Sigmoid colon (tissue), 4 donors: ENCODE measurements at regions not wholly inside any gene's neighbourhood (a gene's known extent, or its start where the extent isn't known, plus 50 kb on each side); places are given as distances from the start of the nearest gene placed in this dataset.

Experiments
- EP300 ChIP-seq, 4 donors: sonication (generic); formaldehyde crosslinking; IDR thresholded peaks; one replicate each; pipeline ENCODE4 v1.6.1; 2017; ENCODE audit warnings: antibody characterized with exemption in 4 of 4
- POLR2A ChIP-seq, 2 donors: fragments of 450-650 bp; IDR thresholded peaks; one replicate each; pipeline ENCODE4 v1.6.1; 2016; ENCODE audit warnings: antibody characterized with exemption in 2 of 2, mild to moderate bottlenecking in 2 of 2, moderate library complexity in 2 of 2
- POLR2AphosphoS5 ChIP-seq, 4 donors: sonication (generic); formaldehyde crosslinking; IDR thresholded peaks; one replicate each; pipeline ENCODE4 v1.6.1; 2017; ENCODE audit warnings: antibody characterized with exemption in 4 of 4
- TF ChIP-seq, protein P1 (sequence below), 4 experiments: fragments of 450-650 bp in 3 of 4; fragments of 200-600 bp in 1 of 4; IDR thresholded peaks; one replicate each; pipeline ENCODE4 v1.5.1; 2016 to 2019; ENCODE audit warnings: antibody characterized with exemption in 4 of 4, mild to moderate bottlenecking in 3 of 4, moderate library complexity in 2 of 4

DNA sequence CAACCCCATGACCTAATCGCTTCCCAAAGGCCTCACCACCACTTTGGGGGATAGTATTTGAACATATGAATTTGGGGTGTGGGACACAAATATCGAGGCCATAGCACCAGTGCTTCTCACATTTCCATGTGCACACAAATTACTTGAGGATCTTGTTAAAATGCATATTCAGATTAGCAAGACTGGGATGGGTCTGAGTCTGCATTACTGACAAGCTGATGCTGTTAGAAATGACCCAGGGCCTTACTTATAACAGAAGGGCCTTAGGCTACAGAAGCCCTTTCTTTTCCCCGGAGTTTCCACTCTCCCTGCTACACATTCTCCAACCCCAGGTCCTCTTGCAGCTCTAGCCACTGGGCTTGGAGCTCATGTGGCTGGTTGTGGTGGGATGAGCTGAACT is 141.5 kb upstream of the LRFN2 start:
- TF ChIP-seq, protein P1, sequence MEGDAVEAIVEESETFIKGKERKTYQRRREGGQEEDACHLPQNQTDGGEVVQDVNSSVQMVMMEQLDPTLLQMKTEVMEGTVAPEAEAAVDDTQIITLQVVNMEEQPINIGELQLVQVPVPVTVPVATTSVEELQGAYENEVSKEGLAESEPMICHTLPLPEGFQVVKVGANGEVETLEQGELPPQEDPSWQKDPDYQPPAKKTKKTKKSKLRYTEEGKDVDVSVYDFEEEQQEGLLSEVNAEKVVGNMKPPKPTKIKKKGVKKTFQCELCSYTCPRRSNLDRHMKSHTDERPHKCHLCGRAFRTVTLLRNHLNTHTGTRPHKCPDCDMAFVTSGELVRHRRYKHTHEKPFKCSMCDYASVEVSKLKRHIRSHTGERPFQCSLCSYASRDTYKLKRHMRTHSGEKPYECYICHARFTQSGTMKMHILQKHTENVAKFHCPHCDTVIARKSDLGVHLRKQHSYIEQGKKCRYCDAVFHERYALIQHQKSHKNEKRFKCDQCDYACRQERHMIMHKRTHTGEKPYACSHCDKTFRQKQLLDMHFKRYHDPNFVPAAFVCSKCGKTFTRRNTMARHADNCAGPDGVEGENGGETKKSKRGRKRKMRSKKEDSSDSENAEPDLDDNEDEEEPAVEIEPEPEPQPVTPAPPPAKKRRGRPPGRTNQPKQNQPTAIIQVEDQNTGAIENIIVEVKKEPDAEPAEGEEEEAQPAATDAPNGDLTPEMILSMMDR (IDR thresholded peaks at IDR 0.05): no peak
- no peak for TF ChIP-seq POLR2A (IDR thresholded peaks at IDR 0.05)
- TF ChIP-seq EP300 (IDR thresholded peaks at IDR 0.05): no peak
- no peak for TF ChIP-seq POLR2AphosphoS5 (IDR thresholded peaks at IDR 0.05)
